CD14-positive monocyte (primary cell): ENCODE measurements at regions not wholly inside any gene's neighbourhood (a gene's known extent, or its start where the extent isn't known, plus 50 kb on each side); places are given as distances from the start of the nearest gene placed in this dataset.

Experiments used
- DNase-seq, 3 donors: peaks; one replicate each; pipeline ENCODE4 v3.0.0-alpha.2; 2011 to 2022
- H2AFZ ChIP-seq: 2 replicates; pipeline ENCODE4 v1.6.0; 2012; ENCODE audit warnings: mild to moderate bottlenecking, low read depth, low read length, inconsistent platforms; ENCODE audit not compliant: insufficient read depth, poor library complexity, severe bottlenecking
- H3K27ac ChIP-seq, 2 donors: 1 replicate in 1 of 2; 2 replicates in 1 of 2; pipeline ENCODE4 v1.5.1; 2012 to 2013; ENCODE audit warnings: low read length in 2 of 2, control low read depth in 1 of 2, inconsistent platforms in 1 of 2, low read depth in 1 of 2, mild to moderate bottlenecking in 1 of 2
- H3K27me3 ChIP-seq, 2 donors: one replicate each; pipeline versions ENCODE4 v1.6.0 to v1.6.1; 2011 to 2013; ENCODE audit warnings: low read length in 2 of 2; ENCODE audit not compliant: control insufficient read depth in 2 of 2, insufficient read depth in 2 of 2
- H3K36me3 ChIP-seq, 2 donors: replicated peaks in 1 of 2; 1 replicate in 1 of 2; 2 replicates in 1 of 2; pipeline versions ENCODE4 v1.5.1 to v1.6.1; 2012 to 2013; ENCODE audit warnings: low read length in 2 of 2, control low read depth in 1 of 2, inconsistent platforms in 1 of 2, mild to moderate bottlenecking in 1 of 2; ENCODE audit not compliant: insufficient read depth in 2 of 2, control insufficient read depth in 1 of 2
- H3K4me1 ChIP-seq, 2 donors: 1 replicate in 1 of 2; 2 replicates in 1 of 2; pipeline versions ENCODE4 v1.5.1 to v1.6.1; 2012 to 2013; ENCODE audit warnings: low read length in 2 of 2, control low read depth in 1 of 2, inconsistent platforms in 1 of 2, mild to moderate bottlenecking in 1 of 2, moderate library complexity in 1 of 2; ENCODE audit not compliant: insufficient read depth in 2 of 2, control insufficient read depth in 1 of 2
- H3K4me2 ChIP-seq: replicated peaks from 2 replicates; pipeline ENCODE3; 2012; ENCODE audit warnings: low read length, moderate library complexity, mild to moderate bottlenecking; ENCODE audit not compliant: poor library complexity, severe bottlenecking; ENCODE audit errors: extremely low read depth
- H3K4me3 ChIP-seq, 3 experiments: fragments of 200-600 bp in 1 of 3; sonication (generic) in 1 of 3; replicated peaks in 1 of 3; 1 replicate in 2 of 3; 2 replicates in 1 of 3; pipeline ENCODE4 v1.5.1; 2011 to 2013; ENCODE audit warnings: low read length in 3 of 3, mild to moderate bottlenecking in 3 of 3, control low read depth in 2 of 3, low read depth in 2 of 3, inconsistent platforms in 1 of 3, moderate library complexity in 1 of 3
- H3K79me2 ChIP-seq: 2 replicates; pipeline ENCODE4 v1.6.0; 2012; ENCODE audit warnings: mild to moderate bottlenecking, control low read depth, inconsistent platforms, low read length, moderate library complexity; ENCODE audit not compliant: insufficient read depth
- H3K9ac ChIP-seq: 2 replicates; pipeline ENCODE4 v1.6.0; 2017; ENCODE audit warnings: low read length, mild to moderate bottlenecking; ENCODE audit not compliant: insufficient read depth, poor library complexity, severe bottlenecking
- H3K9me3 ChIP-seq, 2 donors: replicated peaks in 1 of 2; 1 replicate in 1 of 2; 2 replicates in 1 of 2; pipeline versions ENCODE4 v1.5.1 to v1.6.1; 2012 to 2013; ENCODE audit warnings: low read length in 2 of 2, control low read depth in 1 of 2; ENCODE audit not compliant: control insufficient read depth in 1 of 2, insufficient read depth in 1 of 2
- H4K20me1 ChIP-seq: 2 replicates; pipeline ENCODE4 v1.6.0; 2012; ENCODE audit warnings: mild to moderate bottlenecking, low read length, control low read depth, moderate library complexity; ENCODE audit not compliant: insufficient read depth
- H3K27ac Mint-ChIP-seq, 7 donors: one replicate each; pipeline ENCODE4 v1.8.0; 2020; ENCODE audit warnings: mild to moderate bottlenecking in 7 of 7, mixed read lengths in 7 of 7, moderate library complexity in 6 of 7, inconsistent platforms in 2 of 7
- H3K27me3 Mint-ChIP-seq, 3 donors: one replicate each; pipeline ENCODE4 v1.8.0; 2021 to 2022; ENCODE audit warnings: low read depth in 3 of 3, mild to moderate bottlenecking in 3 of 3, mixed read lengths in 3 of 3, moderate library complexity in 3 of 3, inconsistent platforms in 1 of 3
- H3K36me3 Mint-ChIP-seq, 2 donors: one replicate each; pipeline ENCODE4 v1.8.0; 2020; ENCODE audit warnings: mixed read lengths in 2 of 2, inconsistent platforms in 1 of 2, mild to moderate bottlenecking in 1 of 2
- H3K4me1 Mint-ChIP-seq: one replicate; pipeline ENCODE4 v1.8.0; 2020; ENCODE audit warnings: mild to moderate bottlenecking, mixed read lengths
- H3K4me3 Mint-ChIP-seq, 2 donors: one replicate each; pipeline ENCODE4 v1.8.0; 2020; ENCODE audit warnings: mild to moderate bottlenecking in 2 of 2, mixed read lengths in 2 of 2, moderate library complexity in 1 of 2
- H3K9me3 Mint-ChIP-seq, 7 donors: one replicate each; pipeline ENCODE4 v1.8.0; 2020 to 2022; ENCODE audit warnings: mixed read lengths in 7 of 7, mild to moderate bottlenecking in 6 of 7, moderate library complexity in 6 of 7, inconsistent platforms in 2 of 7
- CTCF ChIP-seq: fragments of 200-600 bp; IDR thresholded peaks from one replicate; pipeline ENCODE4 v1.8.0; 2022; ENCODE audit warnings: antibody characterized with exemption, mild to moderate bottlenecking
- WGBS: methylation state at CpG from one replicate; pipeline ENCODE4 v1.1.5; 2013; ENCODE audit warnings: missing lambda C conversion rate; ENCODE audit not compliant: insufficient coverage; 5-methylcytosine and 5-hydroxymethylcytosine counted together
- intact Hi-C, 2 donors: fragments of 100-400 bp; cut with micrococcal nuclease; formaldehyde crosslinking; loops; one replicate each; pipeline versions ENCODE4 v1.15.0 to v1.15.1; 2023

GRCh38 chr2:177078416-177078815 lies 134.2 kb upstream of the HNRNPA3 start:
- Histone ChIP-seq H3K27ac (no peak overlapping the region), H3K79me2 (no peaks in the 10 kb centered on the region), H3K4me1 (no peaks in the 10 kb centered on the region), H3K9me3 (no peaks in the 10 kb centered on the region), H4K20me1 (no peaks in the 10 kb centered on the region), H3K36me3 (no peaks in the 10 kb centered on the region), H3K4me2 (no peak overlapping the region), H3K4me3 (no peak overlapping the region), H2AFZ (no peak overlapping the region), H3K9ac (no peak overlapping the region), H3K27me3 (no peaks in the 10 kb centered on the region)
- DNase-seq = no peak
- intact Hi-C loops = no loop called here
- Mint-ChIP-seq H3K27ac (no peak overlapping the region), H3K27me3 (peaks cover 2 to 5% (median 4%) of the 10 kb centered on the region in 3 donors), H3K36me3 (no peaks in the 10 kb centered on the region), H3K4me1 (peaks cover 2% of the 10 kb centered on the region), H3K9me3 (peaks cover 0 to 2% (median 0%) of the 10 kb centered on the region in 7 donors), H3K4me3 (no peak overlapping the region)
- 40% methylated on average over 2 of the region's 3 CpGs for WGBS
- no peak for TF ChIP-seq CTCF

GRCh38 chr2:177078855-177079254 lies 133.7 kb upstream of the HNRNPA3 start:
- intact Hi-C loops = no loop called here
- Mint-ChIP-seq H3K27ac (no peak overlapping the region), H3K4me1 (peaks cover 3% of the 10 kb centered on the region), H3K9me3 (peaks cover 0 to 2% (median 0%) of the 10 kb centered on the region in 7 donors), H3K4me3 (no peak overlapping the region), H3K27me3 (peaks cover 2 to 5% (median 4%) of the 10 kb centered on the region in 3 donors), H3K36me3 (no peaks in the 10 kb centered on the region)
- H3K27ac ChIP-seq = no peak overlapping the region
- H4K20me1 ChIP-seq = no peaks in the 10 kb centered on the region
- no peak overlapping the region for H2AFZ ChIP-seq
- H3K9me3 ChIP-seq = no peaks in the 10 kb centered on the region
- H3K4me1 ChIP-seq = no peaks in the 10 kb centered on the region
- H3K27me3 ChIP-seq = no peaks in the 10 kb centered on the region
- DNase-seq = no peak
- H3K4me3 ChIP-seq = no peak overlapping the region
- no peak overlapping the region for H3K4me2 ChIP-seq
- no peaks in the 10 kb centered on the region for H3K79me2 ChIP-seq
- no peak for TF ChIP-seq CTCF
- WGBS = 100% methylated on average over 1 of the region's 3 CpGs
- no peak overlapping the region for H3K9ac ChIP-seq
- no peaks in the 10 kb centered on the region for H3K36me3 ChIP-seq
